Fibroblast of peridontal ligament (primary cell): ENCODE measurements at regions not wholly inside any gene's neighbourhood (a gene's known extent, or its start where the extent isn't known, plus 50 kb on each side); places are given as distances from the start of the nearest gene placed in this dataset.
"Not testable (repeated sequence)": the region's sequence is repeated elsewhere in the genome, so short reads cannot be mapped to it uniquely, and the experiment has no call there.

ENCODE experiments used
- DNase-seq: peaks from one replicate; pipeline ENCODE4 v3.0.0-alpha.2; 2010; ENCODE audit errors: extremely low read depth

GRCh38 chr4:52372747-52373146 is 286.4 kb downstream of the USP46 start:
- no peak for DNase-seq

GRCh38 chr4:52373650-52374049 is 285.5 kb downstream of the USP46 start:
- no peak for DNase-seq

DNA sequence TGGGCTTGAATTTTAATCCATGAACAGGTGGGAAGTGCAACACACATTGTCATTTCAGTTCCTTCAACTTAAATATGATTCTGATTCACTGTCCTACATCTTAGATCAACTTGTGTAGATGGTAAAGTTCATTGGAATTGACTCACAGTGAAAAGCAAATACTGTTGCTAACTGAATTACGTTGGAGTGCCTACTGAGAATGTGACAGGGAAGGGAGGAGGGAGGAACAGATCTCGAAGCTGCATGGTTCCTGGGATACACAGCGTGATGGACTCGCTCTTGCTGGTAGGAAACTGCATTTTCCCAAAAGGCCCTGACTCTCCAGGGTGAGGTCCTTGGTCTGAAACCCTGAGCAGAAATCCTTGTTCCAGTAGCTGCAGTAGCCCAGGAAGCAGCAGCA is 284.2 kb downstream of the USP46 start:
- DNase-seq = no peak

- DNase-seq = peak; percentile 96
Measured at GRCh38 chr4:52376132-52376704, 282.9 kb downstream of the USP46 start.

DNA sequence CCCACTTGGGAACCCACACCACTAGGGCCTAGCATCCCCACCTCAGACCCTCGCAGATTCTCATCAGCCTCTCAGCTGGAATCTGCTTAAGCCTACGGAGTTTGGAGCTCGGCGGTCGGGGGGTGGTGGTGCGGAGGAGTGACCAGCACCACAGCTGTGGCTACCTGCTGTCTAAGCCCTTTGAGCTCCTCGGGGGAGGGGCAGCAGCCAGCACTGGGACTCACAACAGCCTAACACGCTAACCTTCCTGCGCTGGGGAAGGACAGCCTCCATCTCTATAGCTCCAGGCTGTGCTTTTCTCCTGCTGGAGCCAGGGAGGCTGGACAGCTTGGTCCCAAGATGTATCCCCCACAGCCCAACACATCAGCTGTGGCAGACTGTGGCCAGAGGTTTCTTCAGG is 281.5 kb downstream of the USP46 start:
- DNase-seq = no peak

GRCh38 chr4:52407545-52407944 is 251.6 kb downstream of the USP46 start:
- DNase-seq = no peak

DNA sequence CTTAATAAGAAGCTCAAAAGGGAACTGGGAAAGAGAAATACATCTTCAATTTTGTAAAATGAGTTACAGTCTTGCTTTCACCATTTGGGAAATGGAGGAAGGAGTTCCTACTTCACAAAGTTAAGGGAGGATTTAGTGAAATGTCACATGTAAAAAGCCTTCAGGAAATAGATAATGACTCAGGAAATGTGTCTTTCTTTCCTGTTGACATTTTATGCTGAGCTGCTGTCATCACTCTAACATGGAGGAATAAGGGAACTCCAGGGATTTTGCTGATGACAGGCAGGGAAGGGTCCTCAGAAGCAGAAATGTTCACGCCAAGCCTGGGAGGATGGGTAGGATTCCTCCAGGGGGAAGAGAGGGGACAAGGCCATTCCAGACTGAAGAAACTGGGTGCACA is 251.1 kb downstream of the USP46 start:
- no peak for DNase-seq

DNA sequence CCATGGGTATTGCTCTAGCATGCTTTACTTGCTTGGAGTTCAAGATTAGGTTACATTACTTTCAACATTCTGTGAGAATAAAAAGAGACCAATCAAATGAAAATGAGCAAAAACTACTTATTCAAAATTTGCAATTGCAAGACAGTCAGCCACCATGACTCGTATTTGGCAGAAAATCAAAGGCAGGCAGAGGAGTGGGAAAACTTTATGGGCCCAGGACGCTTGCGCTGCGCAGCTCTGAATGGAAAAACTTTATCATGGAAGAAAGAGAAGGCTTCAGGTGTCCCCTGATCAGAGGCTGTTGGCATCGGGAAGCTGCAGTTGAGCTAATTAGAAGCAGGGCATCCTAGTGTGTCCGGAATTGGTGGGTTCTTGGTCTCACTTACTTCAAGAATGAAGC is 250.6 kb downstream of the USP46 start:
- DNase-seq = no peak

GRCh38 chr4:52409766-52410165 is 249.3 kb downstream of the USP46 start:
- not testable (repeated sequence) for DNase-seq

DNA sequence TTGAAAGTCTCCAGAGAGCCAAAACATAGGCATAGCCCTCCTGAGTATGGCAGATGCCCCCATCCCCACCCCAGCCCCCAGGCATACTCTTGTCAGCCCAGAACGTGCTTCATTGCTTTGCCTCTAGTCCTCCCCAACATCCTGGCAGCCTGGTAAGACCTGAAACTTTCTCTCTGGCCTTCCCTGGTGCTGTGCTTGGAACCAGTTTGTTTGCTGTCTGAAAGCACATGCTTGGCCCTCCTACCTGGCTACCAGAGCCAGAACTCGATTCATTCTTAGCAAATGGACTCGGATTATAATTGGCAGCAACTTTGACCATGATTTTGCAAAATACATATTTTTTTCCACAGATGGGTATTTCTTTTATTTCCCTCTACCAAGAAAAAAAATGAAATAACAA is 248.1 kb downstream of the USP46 start:
- no peak for DNase-seq

GRCh38 chr4:52420330-52420729 is 238.8 kb downstream of the USP46 start:
- DNase-seq = no peak

GRCh38 chr4:52421811-52422213 is 237.3 kb downstream of the USP46 start:
- DNase-seq = peak; percentile 76

GRCh38 chr4:52423967-52424366 is 235.1 kb downstream of the USP46 start:
- DNase-seq = peak; percentile 19

DNA sequence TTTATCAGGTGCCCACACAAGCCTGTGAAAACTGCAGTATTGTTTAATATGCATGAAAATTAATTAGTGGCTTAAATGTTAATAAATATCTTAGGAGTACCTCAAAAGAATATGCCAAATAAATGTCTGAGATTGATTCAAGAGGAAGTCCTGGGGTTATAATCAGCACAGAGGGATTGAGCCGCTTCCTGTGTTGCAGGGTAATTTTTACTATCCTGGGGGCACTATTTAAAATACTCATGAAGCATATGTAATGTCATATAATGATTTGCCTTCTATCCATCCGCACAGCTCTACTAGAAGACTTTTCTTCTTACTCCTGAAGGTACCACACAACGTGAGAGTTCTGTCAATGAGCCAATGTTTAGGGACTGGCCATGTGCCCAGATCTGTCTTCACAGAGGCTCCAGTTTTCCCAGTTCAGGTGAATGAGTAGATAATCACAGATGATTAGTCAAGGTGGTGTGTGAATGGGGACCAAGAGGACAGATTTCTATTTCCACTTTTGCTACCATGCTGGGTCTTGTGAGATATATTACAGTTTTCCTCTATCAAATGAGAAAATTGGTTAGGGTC is 233.3 kb downstream of the USP46 start:
- DNase-seq = no peak

DNA sequence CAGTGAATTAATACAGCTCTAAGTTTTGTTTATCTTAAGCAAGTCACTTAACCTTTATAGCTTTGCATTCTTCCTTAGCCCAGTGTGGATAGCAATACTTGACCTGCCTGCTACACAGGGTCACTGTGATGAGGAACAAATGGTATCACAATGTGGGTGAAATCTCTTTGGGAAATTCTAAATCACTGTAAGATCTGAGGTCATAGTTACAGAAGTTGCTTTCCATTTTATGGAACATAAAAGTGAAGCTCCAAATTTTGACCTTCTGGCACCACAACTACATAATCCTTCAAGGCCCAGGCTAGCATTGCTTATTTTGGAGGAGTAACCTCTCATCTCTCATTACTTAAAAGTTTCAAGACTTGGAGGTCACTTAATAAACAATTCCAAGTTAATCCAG is 227.7 kb downstream of the USP46 start:
- no peak for DNase-seq

- no peak for DNase-seq
Measured at GRCh38 chr4:52431869-52432268, 227.2 kb downstream of the USP46 start.

GRCh38 chr4:52442524-52442923 is 216.6 kb downstream of the USP46 start:
- not testable (repeated sequence) for DNase-seq

DNA sequence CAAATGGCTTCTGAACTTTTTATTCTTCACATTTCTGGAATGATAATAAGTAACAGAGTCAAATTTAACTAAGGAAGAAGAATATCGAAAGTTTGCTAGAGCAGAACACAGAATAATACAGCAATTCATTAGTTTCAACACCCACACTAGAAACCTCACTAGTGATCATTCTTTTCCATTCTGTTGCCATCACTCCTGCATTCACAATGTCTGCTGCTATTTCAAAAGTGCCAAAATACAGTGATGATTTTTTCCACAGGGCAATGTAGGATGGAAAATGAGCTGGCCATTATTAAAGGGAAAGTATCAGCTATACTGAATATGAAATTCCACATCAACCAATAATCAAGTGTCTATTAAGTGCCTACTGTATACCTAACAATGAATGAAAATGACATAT is 186.7 kb downstream of the USP46 start:
- DNase-seq = no peak

DNA sequence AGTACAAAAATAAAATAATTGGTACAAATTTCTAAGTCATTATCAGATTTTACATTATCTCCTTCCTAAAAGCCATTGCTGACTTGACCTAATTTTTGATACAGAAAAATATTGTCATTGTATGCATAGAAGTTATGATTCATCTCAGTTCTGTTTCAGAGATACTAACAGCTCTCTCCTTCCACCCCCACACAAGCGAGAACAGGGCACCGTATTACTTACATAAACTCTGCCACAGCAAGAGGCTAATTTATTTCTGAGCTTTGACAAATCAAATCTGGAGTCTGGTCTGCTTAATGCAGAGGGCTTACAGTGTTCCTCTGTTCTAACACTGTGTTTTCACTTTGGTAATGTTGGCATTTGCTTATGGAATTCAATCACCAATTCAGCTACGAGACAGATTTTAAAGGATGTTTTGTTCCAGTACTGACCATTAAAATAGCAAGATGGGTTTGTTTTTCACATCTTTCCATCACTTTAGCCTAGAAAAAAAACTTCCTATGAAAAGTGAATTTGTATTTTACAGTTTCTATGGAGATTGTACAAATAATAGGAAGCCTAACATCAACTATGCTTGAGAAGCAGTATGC is 181.8 kb downstream of the USP46 start:
- DNase-seq = no peak

DNA sequence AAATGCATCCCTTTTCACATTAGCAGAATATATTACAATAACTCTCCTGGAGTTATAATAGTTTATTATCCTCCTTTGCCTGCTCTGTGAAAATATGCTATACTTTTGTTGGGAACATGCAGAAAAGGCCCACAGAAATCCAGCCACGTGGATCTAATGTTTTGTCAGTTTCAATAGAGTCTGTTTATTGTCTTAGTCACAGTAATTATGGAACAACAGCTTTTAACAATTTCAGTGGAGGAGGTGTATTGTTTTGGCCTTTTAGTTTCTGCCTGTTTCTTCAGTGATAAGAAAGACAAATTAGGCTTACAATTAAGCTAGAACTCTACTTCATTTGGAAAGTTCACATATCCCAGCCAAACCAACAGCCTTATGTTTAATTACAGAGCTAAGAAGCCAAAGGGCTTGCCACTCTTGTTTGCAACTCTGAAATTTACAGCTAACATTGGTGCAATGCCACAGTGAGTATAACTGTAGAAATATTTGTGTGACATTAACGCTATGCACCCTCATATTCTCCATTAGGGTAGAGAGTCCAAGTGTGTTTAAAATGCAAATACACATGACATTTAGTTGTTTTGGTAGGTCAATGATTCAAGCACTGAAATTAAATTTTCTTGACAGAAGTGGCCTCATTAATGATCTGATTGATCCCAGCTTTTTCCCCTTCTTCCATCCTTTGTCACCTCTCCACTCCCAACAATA is 175.8 kb downstream of the USP46 start:
- no peak for DNase-seq

DNA sequence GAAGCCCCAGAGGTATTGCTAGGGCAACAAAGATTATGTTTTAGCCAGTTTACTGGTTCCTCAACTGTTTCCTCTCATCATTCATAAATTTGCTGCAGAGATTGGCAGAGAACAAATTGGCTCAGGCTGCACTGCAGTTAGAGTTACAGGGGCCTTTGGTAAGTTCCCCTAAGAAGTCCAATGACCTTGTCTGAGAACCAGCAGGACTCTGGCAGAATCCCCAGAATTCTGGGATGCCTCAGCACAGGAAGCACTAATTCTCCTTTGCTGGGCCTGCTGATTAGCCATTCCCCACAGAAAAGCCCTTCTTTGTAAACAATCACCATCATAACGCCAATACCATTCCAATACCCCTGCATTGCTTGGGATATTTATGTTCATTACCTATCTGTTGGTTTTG is 151.3 kb downstream of the USP46 start:
- no peak for DNase-seq

GRCh38 chr4:52510939-52511565 is 148.0 kb downstream of the USP46 start:
- DNase-seq = no peak

GRCh38 chr4:52511825-52512224 is 147.3 kb downstream of the USP46 start:
- DNase-seq = no peak
